Suppressor macrophage (primary cell): ENCODE measurements at regions not wholly inside any gene's neighbourhood (a gene's known extent, or its start where the extent isn't known, plus 50 kb on each side); places are given as distances from the start of the nearest gene placed in this dataset.

Experiments used
- DNase-seq, 4 experiments: peaks; one replicate each; pipeline ENCODE4 v3.0.0-alpha.2; 2020 to 2022

- DNase-seq, result no peak
Measured at GRCh38 chr11:10358696-10359095, 53.8 kb downstream of the ADM start.

GRCh38 chr11:10359171-10359570 is 54.3 kb downstream of the ADM start:
- no peak for DNase-seq

GRCh38 chr11:10360835-10361234 is 56.0 kb downstream of the ADM start:
- no peak for DNase-seq

GRCh38 chr11:10365045-10365444 is 60.2 kb downstream of the ADM start:
- DNase-seq, result no peak

GRCh38 chr11:10366568-10367331 is 61.9 kb downstream of the ADM start:
- DNase-seq, result peak; percentile 89 to 97 (median 94)

- no peak for DNase-seq
Measured at GRCh38 chr11:10371926-10372641, 67.2 kb downstream of the ADM start.

- DNase-seq, result no peak
Measured at GRCh38 chr11:10373340-10373739, 68.5 kb downstream of the ADM start.

GRCh38 chr11:10373929-10374328 is 69.1 kb downstream of the ADM start:
- no peak for DNase-seq

GRCh38 chr11:10374386-10374785 is 69.5 kb downstream of the ADM start:
- no peak for DNase-seq

GRCh38 chr11:10375280-10375971 is 70.6 kb downstream of the ADM start:
- no peak for DNase-seq

- no peak for DNase-seq
Measured at GRCh38 chr11:10376061-10376460, 71.2 kb downstream of the ADM start.

GRCh38 chr11:10377183-10377582 is 72.3 kb downstream of the ADM start:
- peak in 3 of 4 experiments; percentile 32 to 84 (median 72) for DNase-seq

- DNase-seq, result no peak
Measured at GRCh38 chr11:10378362-10378761, 73.5 kb downstream of the ADM start.

GRCh38 chr11:10379022-10379421 is 74.1 kb downstream of the ADM start:
- peak; percentile 45 to 67 (median 54) for DNase-seq

- peak in 1 of 4 experiments; percentile 17 for DNase-seq
Measured at GRCh38 chr11:10379426-10379825, 74.6 kb downstream of the ADM start.

GRCh38 chr11:10379871-10380568 is 75.0 kb upstream of the AMPD3 start:
- DNase-seq, result no peak

GRCh38 chr11:10380921-10381320 is 74.1 kb upstream of the AMPD3 start:
- no peak for DNase-seq

- DNase-seq, result peak in 1 of 4 experiments; percentile 26
Measured at GRCh38 chr11:10381736-10382135, 73.3 kb upstream of the AMPD3 start.

- peak in 1 of 4 experiments; percentile 43 for DNase-seq
Measured at GRCh38 chr11:10382518-10382917, 72.5 kb upstream of the AMPD3 start.

GRCh38 chr11:10385696-10386095 is 69.4 kb upstream of the AMPD3 start:
- no peak for DNase-seq

- DNase-seq, result no peak
Measured at GRCh38 chr11:10386361-10386760, 68.7 kb upstream of the AMPD3 start.

- DNase-seq, result no peak
Measured at GRCh38 chr11:10386861-10387205, 68.2 kb upstream of the AMPD3 start.
